Thyroid gland (tissue), 4 donors: ENCODE measurements at regions not wholly inside any gene's neighbourhood (a gene's known extent, or its start where the extent isn't known, plus 50 kb on each side); places are given as distances from the start of the nearest gene placed in this dataset.

Source experiments
- DNase-seq, 2 donors: peaks; one replicate each; pipeline ENCODE4 v3.0.0-alpha.2; 2019
- H3K27ac ChIP-seq, 3 donors: fragments of 200-600 bp; sonication (generic); 1 replicate in 2 of 3; 2 replicates in 1 of 3; pipeline ENCODE4 v1.5.1; 2016 to 2019; ENCODE audit warnings: mild to moderate bottlenecking in 1 of 3, moderate library complexity in 1 of 3
- H3K27me3 ChIP-seq: fragments of 200-600 bp; sonication (generic); one replicate; pipeline ENCODE4 v1.5.1; 2019
- H3K36me3 ChIP-seq, 2 donors: fragments of 200-600 bp; sonication (generic); one replicate each; pipeline ENCODE4 v1.5.1; 2016 to 2019
- H3K4me1 ChIP-seq, 2 donors: fragments of 200-600 bp; sonication (generic); one replicate each; pipeline ENCODE4 v1.5.1; 2017 to 2019
- H3K4me3 ChIP-seq, 3 donors: fragments of 200-600 bp; sonication (generic); replicated peaks in 1 of 3; 1 replicate in 2 of 3; 2 replicates in 1 of 3; pipeline ENCODE4 v1.5.1; 2016; ENCODE audit warnings: mild to moderate bottlenecking in 1 of 3
- H3K9me3 ChIP-seq: fragments of 200-600 bp; sonication (generic); one replicate; pipeline ENCODE4 v1.5.1; 2017
- CTCF ChIP-seq, 6 experiments: fragments of 200-600 bp in 3 of 6; fragments of 450-650 bp in 3 of 6; sonication (generic) in 3 of 6; IDR thresholded peaks; one replicate each; pipeline ENCODE4 v1.5.1; 2016 to 2019; ENCODE audit warnings: antibody characterized with exemption in 6 of 6, mild to moderate bottlenecking in 2 of 6, inconsistent platforms in 1 of 6, moderate library complexity in 1 of 6
- POLR2A ChIP-seq, 2 donors: fragments of 450-650 bp; IDR thresholded peaks; one replicate each; pipeline ENCODE4 v1.6.1; 2017; ENCODE audit warnings: antibody characterized with exemption in 2 of 2, mild to moderate bottlenecking in 2 of 2, moderate library complexity in 1 of 2
- WGBS, 2 donors: methylation state at CpG; one replicate each; pipeline ENCODE4 v1.1.5; 2017; 5-methylcytosine and 5-hydroxymethylcytosine counted together
- intact Hi-C: fragments of 100-400 bp; cut with DNase I; formaldehyde crosslinking; loops from one replicate; pipeline ENCODE4 v1.15.1; 2023

GRCh38 chr20:10131732-10132345 is 86.8 kb upstream of the SNAP25 start:
- H3K27me3 ChIP-seq: no peaks in the 10 kb centered on the region
- peaks cover 0 to 9% of the 10 kb centered on the region in 2 donors for H3K4me1 ChIP-seq
- no peak for TF ChIP-seq CTCF (IDR thresholded peaks at IDR 0.05)
- TF ChIP-seq POLR2A (IDR thresholded peaks at IDR 0.05): no peak
- intact Hi-C loops: no loop called here
- WGBS, 2 donors: 6 to 10% methylated on average over 5 to 6 of the region's 8 CpGs
- H3K4me3 ChIP-seq: no peak overlapping the region
- H3K36me3 ChIP-seq: no peaks in the 10 kb centered on the region
- DNase-seq: peak; percentile 80 to 87
- H3K27ac ChIP-seq: peak overlapping the region in 2 of 3 donors; percentile 0 to 54
- H3K9me3 ChIP-seq: no peaks in the 10 kb centered on the region

GRCh38 chr20:10132387-10132786 is 86.2 kb upstream of the SNAP25 start:
- no peak for DNase-seq
- H3K9me3 ChIP-seq: no peaks in the 10 kb centered on the region
- H3K27ac ChIP-seq: no peak overlapping the region
- TF ChIP-seq CTCF (IDR thresholded peaks at IDR 0.05) (no peak), POLR2A (IDR thresholded peaks at IDR 0.05) (no peak)
- no peaks in the 10 kb centered on the region for H3K27me3 ChIP-seq
- WGBS, 2 donors: 72 to 81% methylated on average over 2 to 7 of the region's 7 CpGs
- peaks cover 0 to 9% of the 10 kb centered on the region in 2 donors for H3K4me1 ChIP-seq
- H3K4me3 ChIP-seq: no peak overlapping the region
- intact Hi-C loops: no loop called here
- no peaks in the 10 kb centered on the region for H3K36me3 ChIP-seq

GRCh38 chr20:10133532-10133931 is 85.1 kb upstream of the SNAP25 start:
- intact Hi-C loops: no loop called here
- H3K27me3 ChIP-seq: no peaks in the 10 kb centered on the region
- 89% methylated on average over 4 of the region's 4 CpGs for WGBS, 2 donors

GRCh38 chr20:10134176-10134575 is 84.5 kb upstream of the SNAP25 start:
- TF ChIP-seq CTCF (IDR thresholded peaks at IDR 0.05) (no peak), POLR2A (IDR thresholded peaks at IDR 0.05) (no peak)
- intact Hi-C loops: no loop called here
- H3K4me3 ChIP-seq: no peak overlapping the region
- no peaks in the 10 kb centered on the region for H3K36me3 ChIP-seq
- peaks cover 0 to 9% of the 10 kb centered on the region in 2 donors for H3K4me1 ChIP-seq
- H3K27ac ChIP-seq: no peak overlapping the region
- H3K27me3 ChIP-seq: no peaks in the 10 kb centered on the region
- WGBS, 2 donors: 62 to 70% methylated on average over 4 of the region's 4 CpGs
- H3K9me3 ChIP-seq: no peaks in the 10 kb centered on the region
- DNase-seq: peak in 1 of 2 donors; percentile 7

More at GRCh38 chr20:10133532-10133931, 85.1 kb upstream of the SNAP25 start:
- Histone ChIP-seq H3K36me3 (no peaks in the 10 kb centered on the region), H3K9me3 (no peaks in the 10 kb centered on the region), H3K4me3 (no peak overlapping the region), H3K27ac (no peak overlapping the region), H3K4me1 (peaks cover 0 to 9% of the 10 kb centered on the region in 2 donors)
- DNase-seq: no peak
- no peak for TF ChIP-seq CTCF (IDR thresholded peaks at IDR 0.05)
- TF ChIP-seq POLR2A (IDR thresholded peaks at IDR 0.05): no peak

- H3K4me3 ChIP-seq: no peak overlapping the region
- no peaks in the 10 kb centered on the region for H3K36me3 ChIP-seq
- no peak overlapping the region for H3K27ac ChIP-seq
- H3K4me1 ChIP-seq: peaks cover 0 to 9% of the 10 kb centered on the region in 2 donors
- TF ChIP-seq POLR2A (IDR thresholded peaks at IDR 0.05) (no peak), CTCF (IDR thresholded peaks at IDR 0.05) (no peak)
- WGBS, 2 donors: 87 to 89% methylated on average over 9 of the region's 9 CpGs
- H3K27me3 ChIP-seq: no peaks in the 10 kb centered on the region
- intact Hi-C loops: no loop called here
- DNase-seq: no peak
- H3K9me3 ChIP-seq: no peaks in the 10 kb centered on the region
These were observed 83.2 kb upstream of the SNAP25 start for GRCh38 chr20:10135438-10135837.
